Right ventricle myocardium superior (tissue), 1 donor: ENCODE measurements at regions not wholly inside any gene's neighbourhood (a gene's known extent, or its start where the extent isn't known, plus 50 kb on each side); places are given as distances from the start of the nearest gene placed in this dataset.
"Not testable (repeated sequence)": the region's sequence is repeated elsewhere in the genome, so short reads cannot be mapped to it uniquely, and the experiment has no call there.

Experiments
- ATAC-seq: fragments of 200-7000 bp; cut with Tn5 transposase; one replicate; pipeline ENCODE4 v1.9.1; 2020; ENCODE audit warnings: mild to moderate bottlenecking; ENCODE audit not compliant: poor library complexity
- DNase-seq: peaks from one replicate; pipeline ENCODE4 v3.0.0-alpha.2; 2020
- intact Hi-C: fragments of 100-400 bp; cut with DNase I; formaldehyde crosslinking; loops from one replicate; pipeline ENCODE4 v1.11.2; 2022
- donor health status: DM: no; HTN: yes; CAD: no; lungs with severe emphysema.

GRCh38 chr14:84963518-84963917 lies 566.4 kb upstream of the FLRT2 start:
- DNase-seq, result no peak
- no peak for ATAC-seq
- intact Hi-C loops, result no loop called here

DNA sequence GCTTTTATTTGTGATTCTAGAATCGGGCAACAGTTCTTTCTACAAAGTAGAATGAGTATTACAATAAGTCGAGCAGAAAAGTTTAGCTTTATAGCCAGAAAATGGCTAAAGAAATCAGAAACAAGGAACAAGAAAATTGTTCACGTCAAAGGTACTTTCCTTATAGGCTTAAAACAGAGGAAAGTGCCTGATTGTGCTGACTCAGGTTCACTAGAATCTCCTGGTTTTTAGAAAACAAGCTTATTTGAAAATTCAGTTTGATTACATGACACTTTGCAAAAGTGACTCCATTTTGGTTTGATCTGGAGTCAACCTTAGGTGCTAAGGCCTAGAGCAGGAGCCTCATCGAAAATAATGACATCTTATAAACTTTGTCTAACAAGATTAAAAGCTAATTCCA lies 564.7 kb upstream of the FLRT2 start:
- intact Hi-C loops, result no loop called here
- ATAC-seq, result no peak

DNA sequence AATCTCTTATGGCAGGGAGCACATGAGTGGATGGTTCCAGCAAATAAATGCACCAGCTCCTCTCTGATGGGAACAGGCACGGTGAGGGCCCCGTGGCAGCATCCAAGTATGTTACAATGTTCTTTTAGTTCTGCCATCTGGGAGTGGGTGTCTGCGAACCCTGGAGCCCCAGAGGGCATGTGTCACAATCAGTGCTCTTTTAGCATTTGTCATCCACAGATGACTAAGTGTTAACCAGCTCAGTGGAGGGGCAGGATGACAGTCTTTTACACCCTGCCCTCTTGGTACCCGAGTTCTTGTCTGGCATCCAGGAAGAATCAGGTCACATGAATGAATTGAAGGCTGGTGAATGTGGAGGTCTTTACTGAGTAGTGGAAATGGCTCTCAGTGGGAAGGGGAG lies 560.4 kb upstream of the FLRT2 start:
- DNase-seq (no peak), ATAC-seq (no peak)
- intact Hi-C loops, result no loop called here

More for the DNA sequence above, 564.7 kb upstream of the FLRT2 start:
- DNase-seq, result no peak

- ATAC-seq (no peak), DNase-seq (no peak)
- intact Hi-C loops, result no loop called here
These were observed 554.6 kb upstream of the FLRT2 start for GRCh38 chr14:84975241-84975902.

- intact Hi-C loops, result no loop called here
- DNase-seq (no peak), ATAC-seq (no peak)
These were observed 553.1 kb upstream of the FLRT2 start for GRCh38 chr14:84976805-84977204.

DNA sequence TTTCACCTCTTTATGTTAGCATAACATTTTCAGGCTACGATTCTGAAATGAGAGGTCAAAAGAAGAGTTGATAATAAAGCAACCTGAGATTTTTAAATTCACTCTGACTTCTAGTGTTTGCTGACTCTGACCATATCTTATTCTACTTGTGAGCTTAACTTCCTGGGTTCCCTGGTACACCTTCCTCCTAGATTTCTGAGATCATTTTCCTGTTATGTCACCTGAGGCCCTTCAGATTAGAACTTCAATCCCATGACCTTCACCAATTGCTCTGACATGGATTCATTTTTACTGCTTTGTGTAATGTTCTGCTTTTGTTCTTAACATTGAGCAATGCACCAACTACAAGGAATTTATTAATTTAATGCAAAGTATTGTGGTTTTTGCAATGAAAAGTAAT lies 542.9 kb upstream of the FLRT2 start:
- no peak for ATAC-seq
- intact Hi-C loops, result no loop called here
- DNase-seq, result no peak

GRCh38 chr14:84988357-84988756 lies 541.6 kb upstream of the FLRT2 start:
- intact Hi-C loops, result no loop called here
- DNase-seq (no peak), ATAC-seq (no peak)

DNA sequence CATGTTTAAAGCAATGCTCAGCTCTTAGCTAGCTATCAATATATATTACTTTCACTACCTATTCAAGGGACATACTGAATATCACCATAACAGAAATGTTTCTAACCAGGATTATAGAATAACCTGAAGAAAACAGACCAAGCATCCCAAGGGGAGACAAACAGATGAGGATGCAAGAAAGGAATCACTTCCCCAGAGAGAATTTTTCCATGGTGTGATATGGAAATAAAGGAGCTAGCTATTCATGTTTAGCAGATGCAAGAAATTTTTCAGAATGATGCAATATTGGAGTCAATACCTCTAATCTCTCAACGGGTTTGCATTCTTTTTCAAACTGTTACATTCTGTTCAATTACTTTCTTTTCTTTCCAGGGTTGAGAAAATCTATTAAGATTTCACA lies 538.9 kb upstream of the FLRT2 start:
- intact Hi-C loops, result no loop called here
- DNase-seq (no peak), ATAC-seq (no peak)

GRCh38 chr14:84998216-84998615 lies 531.7 kb upstream of the FLRT2 start:
- intact Hi-C loops, result no loop called here
- DNase-seq, result no peak
- no peak for ATAC-seq

DNA sequence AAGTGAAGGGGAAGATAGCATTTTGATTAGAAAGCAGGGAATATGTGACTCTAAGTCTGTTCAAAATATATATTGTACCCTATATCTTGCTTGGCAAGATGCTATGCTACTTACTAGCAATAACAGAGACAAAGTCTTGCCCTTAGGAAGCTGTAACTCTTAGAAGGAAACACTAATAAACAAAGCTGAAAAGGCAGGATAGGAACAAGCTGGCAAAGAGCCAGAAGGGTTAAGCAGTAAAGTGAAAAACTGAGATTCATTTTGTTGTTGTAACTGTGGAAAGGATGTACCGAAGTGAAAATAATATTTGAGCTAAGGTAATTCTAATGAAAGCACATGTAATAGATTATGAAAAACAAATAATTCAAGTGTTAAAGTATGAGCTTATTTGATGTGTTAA lies 527.1 kb upstream of the FLRT2 start:
- intact Hi-C loops, result no loop called here
- ATAC-seq, result no peak
- no peak for DNase-seq

DNA sequence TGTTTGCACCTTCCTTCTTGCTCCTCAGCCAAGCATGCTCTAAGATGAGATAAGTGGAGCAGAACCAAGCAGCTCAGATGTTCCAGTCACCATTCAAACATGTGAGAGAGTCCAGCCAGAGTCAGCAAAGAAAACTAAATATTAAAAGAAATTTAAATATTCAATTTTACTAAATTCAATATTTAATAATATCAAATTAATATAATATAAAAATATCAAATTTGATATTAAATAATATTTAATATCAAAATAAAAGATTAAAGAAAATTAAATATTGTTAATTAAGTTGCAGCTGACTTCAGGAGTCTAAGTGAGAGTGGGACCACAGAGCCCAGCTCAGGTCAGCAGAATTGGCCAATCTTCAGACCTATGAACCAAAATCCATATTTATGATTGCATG lies 526.1 kb upstream of the FLRT2 start:
- ATAC-seq, result no peak
- intact Hi-C loops, result no loop called here
- no peak for DNase-seq

- DNase-seq (no peak), ATAC-seq (no peak)
- intact Hi-C loops, result no loop called here
These were observed 520.4 kb upstream of the FLRT2 start for GRCh38 chr14:85009506-85009905.

GRCh38 chr14:85010186-85010585 lies 519.8 kb upstream of the FLRT2 start:
- no peak for ATAC-seq
- intact Hi-C loops, result no loop called here

GRCh38 chr14:85016496-85016895 lies 513.4 kb upstream of the FLRT2 start:
- DNase-seq, result no peak
- intact Hi-C loops, result no loop called here
- no peak for ATAC-seq

More at GRCh38 chr14:85010186-85010585, 519.8 kb upstream of the FLRT2 start:
- DNase-seq, result no peak

DNA sequence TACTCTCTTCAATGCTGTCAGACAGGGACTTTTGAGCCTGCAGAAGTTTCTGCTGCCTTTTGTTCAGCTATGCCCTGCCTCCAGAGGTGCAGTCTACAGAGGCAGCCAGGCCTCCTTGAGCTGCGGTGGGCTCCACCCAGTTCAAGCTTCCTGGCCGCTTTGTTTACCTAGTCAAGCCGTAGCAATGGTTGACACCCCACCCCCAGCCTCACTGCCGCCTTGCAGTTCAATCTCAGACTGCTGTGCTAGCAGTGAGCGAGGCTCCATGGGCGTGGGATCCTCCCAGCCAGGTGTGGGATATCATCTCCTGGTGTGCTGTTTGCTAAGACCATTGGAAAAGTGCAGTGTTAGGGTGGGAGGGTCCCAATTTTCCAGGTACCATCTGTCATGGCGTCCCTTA lies 506.1 kb upstream of the FLRT2 start:
- intact Hi-C loops, DNase-seq, ATAC-seq: not testable (repeated sequence)

DNA sequence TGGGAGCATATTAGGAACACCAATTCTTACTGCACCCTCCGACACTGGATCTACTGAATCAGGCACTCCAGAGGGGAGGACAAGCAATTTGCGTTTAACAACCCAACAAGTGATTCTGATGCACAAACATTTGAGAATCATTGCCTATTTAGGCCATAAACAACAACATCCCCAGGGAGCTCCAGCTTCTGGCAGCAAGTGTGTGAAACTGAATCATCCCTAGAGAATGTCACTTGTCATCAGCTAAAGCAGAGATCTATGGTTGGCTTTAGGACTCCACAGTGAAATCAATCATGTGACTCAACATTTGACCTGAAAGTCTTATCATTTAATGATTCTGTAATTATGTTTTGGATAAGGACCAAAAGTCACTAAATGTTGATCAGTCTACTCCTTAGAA lies 505.0 kb upstream of the FLRT2 start:
- ATAC-seq (no peak), DNase-seq (no peak)
- intact Hi-C loops, result no loop called here

- ATAC-seq, result no peak
- no peak for DNase-seq
- intact Hi-C loops, result no loop called here
These were observed 502.1 kb upstream of the FLRT2 start for GRCh38 chr14:85027681-85028370.

GRCh38 chr14:85037411-85037810 lies 492.5 kb upstream of the FLRT2 start:
- DNase-seq (no peak), ATAC-seq (no peak)
- intact Hi-C loops, result no loop called here

DNA sequence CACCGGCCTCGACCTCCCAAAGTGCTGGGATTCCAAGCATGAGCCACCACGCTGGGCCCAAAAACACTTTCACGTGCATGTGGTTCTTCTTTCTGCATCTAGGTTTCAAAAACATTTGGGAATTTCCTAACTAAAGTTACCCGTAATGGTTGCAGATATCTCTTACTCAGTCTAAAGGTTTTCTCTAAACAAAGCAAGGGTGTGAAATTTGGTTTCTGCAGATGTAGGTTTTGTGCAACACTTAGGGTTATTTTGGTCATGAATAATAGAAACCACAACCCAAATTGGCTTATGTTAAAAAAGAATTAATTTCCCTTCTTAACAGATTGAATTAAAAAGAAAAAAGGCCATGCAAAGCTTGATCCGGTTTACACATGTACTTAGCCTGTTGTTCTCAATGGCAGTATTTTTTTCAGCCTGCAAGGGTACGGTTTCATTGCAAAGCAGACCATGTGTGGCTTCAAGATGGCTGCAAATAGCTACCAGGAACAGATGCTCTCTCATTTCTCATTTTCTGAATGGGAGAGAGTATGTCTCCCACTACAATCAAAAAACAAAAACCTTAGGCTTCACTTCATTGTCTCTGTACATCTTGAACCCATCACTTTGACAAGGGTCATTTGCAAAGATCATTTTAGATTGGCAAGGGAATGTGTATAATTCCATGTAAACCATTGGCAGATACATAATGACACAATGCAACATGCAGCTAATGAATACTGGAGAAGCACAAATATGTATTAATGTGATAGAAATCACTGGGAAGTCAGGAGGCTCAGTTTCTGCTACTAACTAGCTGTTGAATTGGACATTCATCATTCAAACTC lies 491.2 kb upstream of the FLRT2 start:
- no peak for DNase-seq
- intact Hi-C loops, result no loop called here
- no peak for ATAC-seq

DNA sequence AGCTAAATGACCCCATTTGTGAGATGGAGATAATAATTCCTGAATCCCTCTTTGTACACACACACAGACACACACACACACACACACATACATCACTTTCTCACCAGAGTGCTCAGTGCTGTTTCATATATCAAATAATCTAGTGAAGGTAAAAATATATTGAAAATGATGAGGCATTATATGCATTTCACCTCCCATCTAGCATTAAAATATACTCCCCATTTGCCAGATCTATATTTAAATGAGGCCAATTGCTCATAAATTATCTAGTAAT lies 490.7 kb upstream of the FLRT2 start:
- intact Hi-C loops, result no loop called here
- ATAC-seq (no peak), DNase-seq (no peak)
